ENCODE measurements at regions not wholly inside any gene's neighbourhood (a gene's known extent, or its start where the extent isn't known, plus 50 kb on each side); places are given as distances from the start of the nearest gene placed in this dataset.

DNA sequence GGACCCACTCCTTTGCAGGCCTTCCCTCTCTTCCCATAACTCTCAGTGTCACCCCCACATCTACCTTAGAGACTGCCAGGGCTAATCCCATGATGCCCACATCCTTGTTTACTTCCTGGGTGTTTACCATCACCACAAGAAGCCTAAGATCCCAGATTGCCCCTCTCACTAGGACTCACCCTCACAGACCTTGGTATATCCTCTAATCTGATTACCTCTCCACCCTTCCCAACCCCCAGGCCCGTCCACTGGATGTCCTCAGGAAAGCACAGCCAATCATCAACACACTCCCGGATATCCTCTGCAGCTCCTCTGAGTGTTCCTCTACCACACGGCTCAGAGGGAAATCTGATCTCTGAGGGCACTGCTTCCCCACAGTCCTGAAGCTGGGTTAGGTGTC is 91.0 kb downstream of the FOXD1 start:
- TF ChIP-seq POLR2A (IDR thresholded peaks at IDR 0.05; ENCODE audit: low read depth, low read length) (no peak), TCF12 (IDR thresholded peaks at IDR 0.05; ENCODE audit: low read depth, low read length) (no peak), SREBF2 (IDR thresholded peaks at IDR 0.05; ENCODE audit: low read length) (no peak)
- TF ChIP-seq, protein P1, sequence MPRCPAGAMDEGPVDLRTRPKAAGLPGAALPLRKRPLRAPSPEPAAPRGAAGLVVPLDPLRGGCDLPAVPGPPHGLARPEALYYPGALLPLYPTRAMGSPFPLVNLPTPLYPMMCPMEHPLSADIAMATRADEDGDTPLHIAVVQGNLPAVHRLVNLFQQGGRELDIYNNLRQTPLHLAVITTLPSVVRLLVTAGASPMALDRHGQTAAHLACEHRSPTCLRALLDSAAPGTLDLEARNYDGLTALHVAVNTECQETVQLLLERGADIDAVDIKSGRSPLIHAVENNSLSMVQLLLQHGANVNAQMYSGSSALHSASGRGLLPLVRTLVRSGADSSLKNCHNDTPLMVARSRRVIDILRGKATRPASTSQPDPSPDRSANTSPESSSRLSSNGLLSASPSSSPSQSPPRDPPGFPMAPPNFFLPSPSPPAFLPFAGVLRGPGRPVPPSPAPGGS (IDR thresholded peaks at IDR 0.05; ENCODE audit: borderline replicate concordance, insufficient read depth, low read depth, low read length, poor library complexity, severe bottlenecking): no peak
